GM12892 (cell line): ENCODE measurements at regions not wholly inside any gene's neighbourhood (a gene's known extent, or its start where the extent isn't known, plus 50 kb on each side); places are given as distances from the start of the nearest gene placed in this dataset.

Source experiments
- POLR2A ChIP-seq: IDR thresholded peaks from 2 replicates; pipeline ENCODE4 v1.6.1; 2011; ENCODE audit warnings: low read depth, low read length, control low read depth
- POLR2AphosphoS5 ChIP-seq: IDR thresholded peaks from 2 replicates; pipeline ENCODE4 v1.6.1; 2011; ENCODE audit warnings: low read depth, low read length, control low read depth

- TF ChIP-seq POLR2AphosphoS5, result no peak
- TF ChIP-seq POLR2A, result no peak
Measured at GRCh38 chr12:126856958-126857357, 1410.0 kb upstream of the TMEM132C start.
